NCI-H524 treated with DMSO at 0.1 percent for 48 hours (cell line): ENCODE measurements at regions not wholly inside any gene's neighbourhood (a gene's known extent, or its start where the extent isn't known, plus 50 kb on each side); places are given as distances from the start of the nearest gene placed in this dataset.

Source experiments
- DNase-seq: peaks from one replicate; lab custom pipeline; 2025; lab: John Stamatoyannopoulos, UW

GRCh38 chr3:25000971-25001591 is 427.0 kb upstream of the RARB start:
- DNase-seq: no peak

GRCh38 chr3:25002052-25002451 is 426.0 kb upstream of the RARB start:
- no peak for DNase-seq

- DNase-seq: no peak
These were observed 419.9 kb upstream of the RARB start for GRCh38 chr3:25007974-25008658.

- DNase-seq: no peak
These were observed 418.4 kb upstream of the RARB start for GRCh38 chr3:25009665-25010064.

- no peak for DNase-seq
These were observed 412.5 kb upstream of the RARB start for GRCh38 chr3:25015599-25015998.

- no peak for DNase-seq
These were observed 409.2 kb upstream of the RARB start for GRCh38 chr3:25018909-25019308.

GRCh38 chr3:25019506-25019905 is 408.6 kb upstream of the RARB start:
- no peak for DNase-seq

- DNase-seq: no peak
These were observed 406.2 kb upstream of the RARB start for GRCh38 chr3:25021816-25022215.

- DNase-seq: peak; percentile 76
These were observed 404.2 kb upstream of the RARB start for GRCh38 chr3:25023876-25024275.

GRCh38 chr3:25025236-25025635 is 402.8 kb upstream of the RARB start:
- DNase-seq: no peak

GRCh38 chr3:25027650-25028049 is 400.4 kb upstream of the RARB start:
- no peak for DNase-seq

GRCh38 chr3:25029820-25030219 is 398.2 kb upstream of the RARB start:
- DNase-seq: no peak

GRCh38 chr3:25032344-25032743 is 395.7 kb upstream of the RARB start:
- DNase-seq: no peak

GRCh38 chr3:25033407-25034029 is 394.5 kb upstream of the RARB start:
- peak; percentile 7 for DNase-seq

GRCh38 chr3:25035526-25035925 is 392.5 kb upstream of the RARB start:
- DNase-seq: no peak

- no peak for DNase-seq
These were observed 391.4 kb upstream of the RARB start for GRCh38 chr3:25036633-25037032.

- DNase-seq: no peak
These were observed 391.0 kb upstream of the RARB start for GRCh38 chr3:25037049-25037547.

- DNase-seq: no peak
These were observed 389.8 kb upstream of the RARB start for GRCh38 chr3:25038271-25038670.

- DNase-seq: no peak
These were observed 389.1 kb upstream of the RARB start for GRCh38 chr3:25038922-25039321.

- no peak for DNase-seq
These were observed 387.3 kb upstream of the RARB start for GRCh38 chr3:25040748-25041147.

GRCh38 chr3:25041871-25042584 is 386.0 kb upstream of the RARB start:
- no peak for DNase-seq

GRCh38 chr3:25043177-25043576 is 384.9 kb upstream of the RARB start:
- DNase-seq: no peak

GRCh38 chr3:25043749-25044148 is 384.3 kb upstream of the RARB start:
- no peak for DNase-seq
